GM18870 (cell line): ENCODE measurements at regions not wholly inside any gene's neighbourhood (a gene's known extent, or its start where the extent isn't known, plus 50 kb on each side); places are given as distances from the start of the nearest gene placed in this dataset.

ENCODE experiments used
- ATAC-seq: cut with Tn5 transposase; IDR thresholded peaks from one replicate; pipeline ENCODE4 v1.9.1; 2021; ENCODE audit warnings: moderate library complexity; ENCODE audit not compliant: unreplicated experiment

GRCh38 chr3:83729576-83729975 is 1229.2 kb upstream of the CADM2 start:
- no peak for ATAC-seq

DNA sequence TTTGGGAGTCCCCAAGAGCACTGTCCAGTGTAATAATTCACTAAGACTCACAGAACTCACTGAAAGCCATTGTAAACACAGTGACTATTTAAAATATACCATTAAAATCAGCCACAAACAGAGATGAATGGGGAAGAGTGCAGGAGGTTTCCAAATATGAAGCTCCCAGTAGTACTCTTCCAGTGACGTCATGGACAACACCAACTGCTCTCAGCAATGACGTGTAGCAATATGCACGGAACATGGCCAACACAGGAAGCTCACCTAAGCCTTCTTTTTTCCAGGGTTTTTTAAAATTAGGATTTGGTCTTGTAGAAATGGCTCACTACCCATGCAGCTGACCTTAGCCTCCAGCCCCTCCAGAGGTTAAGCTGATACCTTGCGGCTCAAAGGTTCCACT is 1224.1 kb upstream of the CADM2 start:
- ATAC-seq: no peak

DNA sequence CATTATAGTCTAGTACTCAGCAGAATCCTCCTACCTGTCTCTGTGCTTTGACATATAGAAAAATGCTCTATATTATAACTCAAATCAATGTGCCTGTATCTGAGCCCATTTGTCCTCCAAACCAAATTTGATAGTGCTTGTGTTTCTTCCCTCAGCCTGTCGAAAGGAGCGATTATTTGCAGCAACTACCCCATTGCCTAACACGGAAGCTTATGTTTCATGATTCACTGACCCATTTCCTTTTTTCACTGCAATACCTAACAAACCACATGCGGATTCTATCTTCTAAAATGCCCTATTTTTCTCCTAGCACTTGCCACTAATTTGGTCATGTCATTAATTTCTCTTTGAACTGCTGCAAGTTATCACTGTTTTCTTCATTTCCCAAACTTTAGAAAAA is 1220.6 kb upstream of the CADM2 start:
- no peak for ATAC-seq

GRCh38 chr3:83740504-83740903 is 1218.3 kb upstream of the CADM2 start:
- no peak for ATAC-seq

DNA sequence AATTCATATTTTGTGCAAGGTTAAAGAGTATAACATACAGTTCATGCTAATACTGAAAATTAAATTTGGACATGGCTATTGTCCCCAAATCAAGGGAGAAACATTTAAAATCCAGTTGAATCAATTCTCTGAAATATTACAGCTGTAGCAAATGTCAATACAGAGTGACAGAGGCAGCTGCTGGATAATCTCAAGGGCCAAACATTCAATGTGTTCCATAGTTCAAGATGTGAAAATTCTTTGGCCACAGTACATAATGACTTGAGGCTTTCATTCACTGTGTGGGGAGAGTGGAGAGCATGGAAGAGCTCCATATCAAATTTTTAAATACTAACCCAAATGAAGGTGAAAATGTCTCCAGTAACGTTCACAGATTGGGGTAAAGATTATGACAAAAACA is 1192.8 kb upstream of the CADM2 start:
- no peak for ATAC-seq

DNA sequence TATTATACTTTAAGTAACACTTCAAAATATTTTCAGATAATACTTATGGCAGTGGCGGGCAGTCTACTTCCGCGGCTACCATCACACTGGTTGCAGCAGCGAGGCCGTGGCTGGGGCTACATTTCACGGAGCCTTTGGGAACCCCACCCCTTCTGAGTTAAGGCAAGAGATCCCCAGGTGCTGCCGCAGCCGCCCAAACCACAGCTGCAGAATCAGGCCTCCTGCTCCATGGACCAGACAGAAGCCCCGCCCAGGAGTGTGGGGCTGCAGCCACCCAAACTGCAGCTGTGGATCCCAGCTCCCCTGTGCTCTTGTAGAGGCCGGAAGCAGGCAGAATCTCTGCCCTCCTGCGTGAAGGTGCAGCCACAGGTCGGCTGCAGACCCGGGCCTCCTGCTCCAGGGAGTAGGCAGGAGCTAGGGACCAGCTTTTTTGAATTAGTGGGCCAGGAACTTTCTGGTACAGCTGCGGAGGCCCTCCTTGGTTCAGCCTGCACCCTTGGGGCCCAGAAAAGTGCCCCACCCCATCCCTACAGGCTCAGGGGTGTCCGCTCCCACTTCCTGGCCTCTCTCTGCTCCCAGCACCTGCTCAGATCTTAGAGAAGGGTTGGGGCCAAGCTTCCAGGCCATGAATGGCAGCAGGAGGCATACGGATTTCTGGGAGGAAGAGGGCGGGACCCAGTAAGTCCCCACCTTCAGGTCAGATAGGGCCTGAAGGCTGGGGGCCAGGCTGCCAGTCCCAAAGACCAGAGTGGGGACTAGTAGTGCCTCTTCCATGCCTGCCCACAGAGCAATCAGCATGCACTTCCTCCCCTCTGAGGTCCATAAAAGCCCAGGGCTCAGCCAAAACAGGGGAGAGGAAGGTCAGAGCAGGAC is 1188.8 kb upstream of the CADM2 start:
- no peak for ATAC-seq

DNA sequence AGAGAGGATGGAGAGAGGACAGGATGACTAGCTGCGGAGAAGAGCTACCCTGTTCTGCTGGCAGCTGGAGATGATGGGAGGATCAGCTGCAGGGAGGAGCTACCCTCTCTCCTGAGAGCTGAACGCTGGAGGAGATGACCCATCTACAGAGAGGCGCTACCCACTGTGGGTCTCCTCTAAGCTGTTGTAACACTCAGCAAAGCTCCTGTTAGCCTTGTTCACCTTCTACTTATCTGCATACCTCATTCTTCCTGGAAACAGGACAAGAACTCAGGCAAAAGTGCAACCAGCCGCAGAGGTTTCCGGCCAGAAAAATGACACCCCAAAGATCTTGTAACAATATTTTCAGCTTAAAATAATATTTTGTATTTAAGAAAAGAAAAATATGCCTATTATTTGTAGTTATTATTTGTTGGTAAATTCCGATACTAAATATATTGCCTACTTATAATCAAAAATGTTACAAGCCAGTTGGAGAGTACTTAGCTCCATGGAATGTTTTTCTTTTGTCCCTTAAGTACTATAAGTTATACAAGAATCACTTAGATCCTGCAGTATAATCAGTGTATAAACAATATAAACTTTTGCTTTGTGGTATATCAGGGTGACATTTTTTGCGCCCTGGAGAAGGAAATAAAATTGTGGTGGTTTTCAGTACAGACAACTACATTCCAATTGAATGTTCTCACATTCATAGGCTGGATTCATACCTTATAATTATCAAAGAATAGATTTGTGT is 1188.0 kb upstream of the CADM2 start:
- no peak for ATAC-seq

GRCh38 chr3:83802801-83803200 is 1156.0 kb upstream of the CADM2 start:
- no peak for ATAC-seq

DNA sequence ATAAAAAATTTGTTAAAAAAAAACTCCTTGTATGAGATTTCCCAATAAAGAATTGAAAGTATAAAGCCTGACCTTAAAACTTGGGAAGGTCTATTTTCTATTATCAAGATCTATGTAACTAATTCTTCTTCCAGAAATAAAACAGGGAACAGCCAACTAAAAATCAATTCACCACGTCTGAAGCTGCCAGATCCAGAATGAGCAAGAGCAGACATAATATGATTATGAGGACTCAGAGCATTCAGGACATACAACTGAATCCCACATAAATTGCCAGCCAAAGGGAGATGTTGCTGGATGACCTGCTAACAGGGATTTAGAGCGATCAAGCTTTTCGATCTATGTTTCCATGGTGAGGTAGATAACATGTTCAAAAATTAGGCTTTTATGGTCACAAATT is 1151.3 kb upstream of the CADM2 start:
- ATAC-seq: no peak

- no peak for ATAC-seq
Measured at GRCh38 chr3:83813176-83813575, 1145.6 kb upstream of the CADM2 start.

DNA sequence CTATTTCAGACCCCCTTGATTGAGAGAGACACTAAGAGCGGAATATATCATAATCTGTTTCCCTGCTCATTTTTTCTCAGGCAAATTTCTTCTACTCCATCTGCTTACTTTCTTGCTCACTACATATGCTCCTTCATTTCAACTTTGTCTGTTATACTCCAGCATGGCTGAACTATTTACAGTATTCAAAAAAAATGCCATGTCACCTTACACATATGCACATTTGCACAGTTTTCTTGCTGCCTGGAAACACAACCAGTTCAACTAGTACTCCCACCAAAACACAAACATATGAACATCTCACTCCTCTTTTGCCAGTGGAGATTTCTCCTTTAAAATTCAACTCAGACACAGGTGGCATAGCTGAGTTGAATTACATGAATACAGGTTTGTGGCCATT is 1142.1 kb upstream of the CADM2 start:
- no peak for ATAC-seq

- ATAC-seq: no peak
Measured at GRCh38 chr3:83821506-83821905, 1137.3 kb upstream of the CADM2 start.

DNA sequence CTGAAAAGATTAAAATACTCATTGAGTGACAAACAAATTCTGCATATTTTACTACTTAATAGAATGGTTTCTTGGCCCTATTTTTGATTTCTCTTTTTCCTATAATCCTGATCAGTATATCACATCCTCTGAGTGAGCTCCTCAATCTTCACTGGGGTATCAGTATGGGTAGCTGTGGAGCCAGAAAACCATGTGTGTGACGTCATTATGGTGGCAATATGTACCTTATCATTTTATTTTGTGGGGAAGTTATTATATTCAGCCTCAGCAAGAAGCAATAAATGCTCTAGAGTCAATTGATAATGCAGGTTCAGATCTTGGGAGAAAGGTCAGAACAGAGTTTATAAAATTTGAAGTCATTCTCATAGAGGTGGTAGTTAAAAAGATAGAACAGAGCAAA is 1135.7 kb upstream of the CADM2 start:
- no peak for ATAC-seq

GRCh38 chr3:83835040-83835439 is 1123.7 kb upstream of the CADM2 start:
- no peak for ATAC-seq

DNA sequence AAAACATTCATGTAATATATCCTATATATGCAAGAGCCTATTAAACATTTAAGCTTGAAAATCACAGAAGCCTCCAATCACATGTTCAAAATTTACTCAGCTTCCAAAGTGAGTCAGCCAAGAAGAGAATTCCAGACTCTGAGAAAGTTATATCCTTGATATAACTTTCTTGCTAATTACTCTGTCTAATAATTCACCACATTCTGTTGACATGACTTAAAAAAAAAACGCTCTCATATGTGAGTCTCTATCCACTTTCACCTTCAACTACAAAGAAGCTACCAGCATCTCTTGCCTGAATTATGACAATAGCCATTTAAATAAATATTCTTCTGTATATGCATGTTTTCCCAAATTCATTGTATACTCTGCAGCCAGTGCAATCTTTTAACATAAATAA is 1116.3 kb upstream of the CADM2 start:
- no peak for ATAC-seq

GRCh38 chr3:83843716-83844115 is 1115.1 kb upstream of the CADM2 start:
- ATAC-seq: no peak

DNA sequence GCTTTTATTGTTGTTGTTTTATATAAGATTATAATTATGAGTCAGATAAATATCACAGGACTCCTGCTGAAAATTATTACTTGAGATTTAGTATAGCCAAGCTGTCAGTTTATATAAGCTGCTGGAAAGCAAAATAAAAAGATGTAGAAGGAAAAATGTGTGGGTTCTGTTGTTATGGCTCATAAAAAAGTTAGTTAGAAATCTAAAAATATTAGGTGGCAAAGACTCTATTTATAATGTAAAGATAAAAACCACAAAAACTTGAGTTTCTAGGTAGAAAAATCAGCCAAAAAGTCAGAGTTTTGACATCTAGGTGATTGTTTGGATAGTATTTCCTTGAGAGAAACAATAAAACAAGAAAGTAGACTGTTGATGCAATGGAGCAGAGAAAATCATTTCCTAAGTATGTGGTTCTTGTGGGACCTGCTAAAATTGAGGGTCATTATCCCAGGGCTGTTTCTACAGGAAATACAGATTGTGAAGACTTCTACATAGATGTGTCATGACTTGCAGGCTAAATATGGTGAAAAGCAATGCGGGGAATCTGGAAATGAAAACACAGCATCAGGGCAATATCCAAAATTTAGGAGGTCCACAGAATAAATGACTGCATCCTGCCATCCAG is 1109.6 kb upstream of the CADM2 start:
- no peak for ATAC-seq

DNA sequence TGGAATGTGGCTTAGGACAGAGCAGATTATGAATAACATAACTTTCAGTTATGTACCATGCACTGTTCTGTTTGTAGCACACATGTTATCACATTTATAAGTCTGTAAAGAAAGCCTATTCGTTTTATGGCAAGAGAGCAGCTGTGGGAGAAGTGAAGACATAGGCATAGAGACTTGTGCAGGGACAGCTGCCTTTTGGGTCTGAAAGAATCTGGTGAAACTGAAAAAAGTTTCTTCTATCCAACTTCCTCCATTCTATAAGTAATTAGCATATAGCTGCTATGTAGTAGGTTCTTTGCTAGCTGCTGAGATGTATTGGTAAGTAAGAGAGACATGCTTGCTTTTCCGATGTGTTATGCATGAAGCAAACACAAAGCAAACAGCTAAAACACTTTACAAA is 1095.4 kb upstream of the CADM2 start:
- ATAC-seq: no peak

DNA sequence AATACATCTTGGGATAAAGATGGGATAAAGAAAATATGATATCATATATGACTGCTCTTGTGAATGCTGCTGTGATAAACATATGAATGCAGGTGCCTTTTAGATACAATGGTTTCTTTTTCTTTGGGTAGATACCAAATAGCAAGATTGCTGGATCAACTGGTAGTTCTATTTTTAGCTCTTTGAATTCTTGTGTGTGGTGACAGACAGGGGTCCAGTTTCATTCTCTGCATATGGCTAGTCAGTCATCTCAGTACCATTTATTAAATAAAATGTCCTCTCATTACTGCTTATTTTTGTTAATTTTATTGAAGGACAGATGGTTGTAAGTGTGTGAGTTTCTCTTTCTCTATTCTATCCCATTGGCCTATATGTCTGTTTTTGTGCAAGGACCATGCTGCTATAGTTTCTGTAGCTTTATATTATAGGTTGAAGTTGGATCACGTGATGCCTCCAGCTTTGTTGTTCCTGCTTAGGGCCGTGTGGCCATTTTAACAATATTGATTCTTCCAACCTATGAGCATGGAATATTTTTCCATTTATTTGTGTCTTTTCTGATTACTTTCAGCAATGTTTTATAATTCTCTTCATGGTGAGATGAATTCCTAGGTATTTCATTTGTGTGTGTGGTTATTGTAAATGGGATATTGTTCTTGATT is 1089.8 kb upstream of the CADM2 start:
- no peak for ATAC-seq

GRCh38 chr3:83873550-83873949 is 1085.2 kb upstream of the CADM2 start:
- ATAC-seq: no peak

DNA sequence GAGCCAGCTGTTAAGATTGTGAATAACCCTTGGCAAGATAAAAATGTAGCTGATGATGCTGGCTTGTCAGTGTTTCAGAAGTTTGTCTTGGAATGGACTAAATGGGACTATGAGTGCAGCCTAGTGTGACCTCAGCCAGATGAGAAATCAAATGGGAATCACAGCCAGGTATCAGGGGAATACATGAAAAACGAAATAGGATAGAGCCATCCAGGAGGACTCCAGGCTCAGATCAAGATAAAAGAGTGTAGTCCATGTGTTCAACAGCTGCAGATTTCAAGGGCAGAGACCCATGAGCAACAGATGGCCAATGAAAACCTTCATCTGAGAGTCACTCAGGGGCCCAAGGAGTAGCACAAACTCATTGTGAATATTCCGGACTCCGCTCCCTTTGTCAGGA is 1080.9 kb upstream of the CADM2 start:
- ATAC-seq: no peak
